Retinal pigment epithelial cell (primary cell): ENCODE measurements at regions not wholly inside any gene's neighbourhood (a gene's known extent, or its start where the extent isn't known, plus 50 kb on each side); places are given as distances from the start of the nearest gene placed in this dataset.
A peak's percentile ranks its signal among the peaks of the same experiment; 100 is the strongest.

Experiments used
- DNase-seq: peaks from one replicate; pipeline ENCODE4 v3.0.0-alpha.2; 2010; ENCODE audit warnings: low read depth
- H3K4me3 ChIP-seq: 2 replicates; pipeline ENCODE4 v1.5.1; 2011; ENCODE audit warnings: mild to moderate bottlenecking, low read length, control low read depth, moderate library complexity
- CTCF ChIP-seq: conservative IDR thresholded peaks from 2 replicates; pipeline ENCODE4 v1.5.1; 2011; ENCODE audit warnings: low read depth, low read length, control low read depth, inconsistent platforms

- no peak overlapping the region for H3K4me3 ChIP-seq
- no peak for TF ChIP-seq CTCF
- DNase-seq, result no peak
Observed at GRCh38 chr1:244960904-244961303, 96.6 kb upstream of the HNRNPU start.

- no peak for DNase-seq
- no peak overlapping the region for H3K4me3 ChIP-seq
- TF ChIP-seq CTCF, result no peak
Observed at GRCh38 chr1:244958593-244958992, 94.2 kb upstream of the HNRNPU start.

GRCh38 chr1:244957525-244957924 lies 93.2 kb upstream of the HNRNPU start:
- DNase-seq, result no peak
- no peak for TF ChIP-seq CTCF
- H3K4me3 ChIP-seq, result no peak overlapping the region

- TF ChIP-seq CTCF, result no peak
- H3K4me3 ChIP-seq, result no peak overlapping the region
- DNase-seq, result no peak
Observed at GRCh38 chr1:244957122-244957521, 92.8 kb upstream of the HNRNPU start.

GRCh38 chr1:244955661-244956060 lies 91.3 kb upstream of the HNRNPU start:
- H3K4me3 ChIP-seq, result no peak overlapping the region
- peak; percentile 51 for DNase-seq
- no peak for TF ChIP-seq CTCF

- no peak for TF ChIP-seq CTCF
Observed at GRCh38 chr1:244954359-244954758, 90.0 kb upstream of the HNRNPU start.

GRCh38 chr1:244953901-244954300 lies 89.6 kb upstream of the HNRNPU start:
- no peak for TF ChIP-seq CTCF
- H3K4me3 ChIP-seq, result no peak overlapping the region
- no peak for DNase-seq

More at GRCh38 chr1:244954359-244954758, 90.0 kb upstream of the HNRNPU start:
- no peak overlapping the region for H3K4me3 ChIP-seq
- no peak for DNase-seq
